OCI-LY1 (cell line): ENCODE measurements at regions not wholly inside any gene's neighbourhood (a gene's known extent, or its start where the extent isn't known, plus 50 kb on each side); places are given as distances from the start of the nearest gene placed in this dataset.

Source experiments
- EZH2 ChIP-seq: fragments of 200-600 bp; sonication (generic), shearing (Covaris generic); IDR thresholded peaks from 2 replicates; pipeline ENCODE4 v1.8.0; 2017; ENCODE audit warnings: borderline replicate concordance, mixed run types, mild to moderate bottlenecking, antibody characterized with exemption, low read length, moderate library complexity, mixed read lengths
- TF ChIP-seq, protein P1 (sequence below): fragments of 200-600 bp; sonication (generic), shearing (Covaris generic); IDR thresholded peaks from 2 replicates; pipeline ENCODE4 v1.5.1; 2017; ENCODE audit warnings: mild to moderate bottlenecking, antibody characterized with exemption, low read length, moderate library complexity, mixed read lengths

DNA sequence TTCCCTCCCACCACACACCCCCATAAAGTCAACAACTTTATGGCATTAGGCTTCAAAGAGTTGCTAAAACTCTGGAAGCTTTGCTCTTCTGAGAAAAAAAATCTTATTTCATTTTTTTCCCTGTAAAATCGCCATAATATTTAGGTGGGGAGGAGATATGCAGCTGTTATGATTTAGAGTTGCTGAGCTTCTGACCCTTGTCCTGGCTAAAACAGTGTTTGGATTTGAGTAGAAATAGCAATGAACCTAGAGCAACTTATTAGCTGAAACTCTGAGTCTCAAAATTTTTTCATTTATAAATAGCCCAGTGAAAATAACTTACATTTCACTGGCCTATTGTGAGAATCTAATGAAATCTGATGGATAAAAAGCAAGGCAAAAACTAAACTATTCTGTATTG lies 482.8 kb upstream of the NFIA start:
- TF ChIP-seq EZH2, result no peak
- TF ChIP-seq, protein P1, sequence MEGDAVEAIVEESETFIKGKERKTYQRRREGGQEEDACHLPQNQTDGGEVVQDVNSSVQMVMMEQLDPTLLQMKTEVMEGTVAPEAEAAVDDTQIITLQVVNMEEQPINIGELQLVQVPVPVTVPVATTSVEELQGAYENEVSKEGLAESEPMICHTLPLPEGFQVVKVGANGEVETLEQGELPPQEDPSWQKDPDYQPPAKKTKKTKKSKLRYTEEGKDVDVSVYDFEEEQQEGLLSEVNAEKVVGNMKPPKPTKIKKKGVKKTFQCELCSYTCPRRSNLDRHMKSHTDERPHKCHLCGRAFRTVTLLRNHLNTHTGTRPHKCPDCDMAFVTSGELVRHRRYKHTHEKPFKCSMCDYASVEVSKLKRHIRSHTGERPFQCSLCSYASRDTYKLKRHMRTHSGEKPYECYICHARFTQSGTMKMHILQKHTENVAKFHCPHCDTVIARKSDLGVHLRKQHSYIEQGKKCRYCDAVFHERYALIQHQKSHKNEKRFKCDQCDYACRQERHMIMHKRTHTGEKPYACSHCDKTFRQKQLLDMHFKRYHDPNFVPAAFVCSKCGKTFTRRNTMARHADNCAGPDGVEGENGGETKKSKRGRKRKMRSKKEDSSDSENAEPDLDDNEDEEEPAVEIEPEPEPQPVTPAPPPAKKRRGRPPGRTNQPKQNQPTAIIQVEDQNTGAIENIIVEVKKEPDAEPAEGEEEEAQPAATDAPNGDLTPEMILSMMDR, result no peak
